CD4-positive, alpha-beta T cell (primary cell): ENCODE measurements at regions not wholly inside any gene's neighbourhood (a gene's known extent, or its start where the extent isn't known, plus 50 kb on each side); places are given as distances from the start of the nearest gene placed in this dataset.

Experiments
- ATAC-seq: fragments of 200-7000 bp; cut with Tn5 transposase; one replicate; pipeline ENCODE4 v1.10.0; 2022; ENCODE audit warnings: mild to moderate bottlenecking; ENCODE audit not compliant: poor library complexity
- CTCF ChIA-PET: fragments of 350-600 bp; sonication (Branson Sonifier 250); formaldehyde crosslinking; loops from one replicate; lab custom pipeline; 2021; ENCODE audit warnings: antibody characterized with exemption, inconsistent platforms; lab: Charles Lee
- POLR2A ChIA-PET: fragments of 350-600 bp; sonication (Branson Sonifier 250); formaldehyde crosslinking; loops from one replicate; lab custom pipeline; 2021; ENCODE audit warnings: antibody characterized with exemption, inconsistent platforms; lab: Charles Lee
- DNase-seq, 14 experiments: peaks; one replicate each; pipeline ENCODE4 v3.0.0-alpha.2; 2013 to 2020; ENCODE audit warnings: mixed read lengths in 2 of 14
- H3K27ac ChIP-seq, 2 donors: one replicate each; pipeline versions ENCODE4 v1.5.1 to v1.7.0; 2013; ENCODE audit warnings: low read length in 2 of 2, low read depth in 1 of 2, mild to moderate bottlenecking in 1 of 2
- H3K27me3 ChIP-seq, 2 experiments: 1 replicate in 1 of 2; 2 replicates in 1 of 2; pipeline versions ENCODE4 v1.6.1 to v1.7.0; 2013; ENCODE audit warnings: low read length in 2 of 2, control low read depth in 1 of 2, mild to moderate bottlenecking in 1 of 2, moderate library complexity in 1 of 2; ENCODE audit not compliant: insufficient read depth in 2 of 2, control insufficient read depth in 1 of 2
- H3K36me3 ChIP-seq: one replicate; pipeline ENCODE4 v1.6.1; 2013; ENCODE audit warnings: low read length, control low read depth; ENCODE audit not compliant: insufficient read depth
- H3K4me1 ChIP-seq: one replicate; pipeline ENCODE4 v1.6.1; 2013; ENCODE audit warnings: low read length, control low read depth; ENCODE audit not compliant: insufficient read depth
- H3K4me3 ChIP-seq: one replicate; pipeline ENCODE4 v1.5.1; 2013; ENCODE audit warnings: mild to moderate bottlenecking, low read length, moderate library complexity
- H3K9me3 ChIP-seq, 2 experiments: 1 replicate in 1 of 2; 2 replicates in 1 of 2; pipeline versions ENCODE4 v1.6.1 to v1.7.0; 2013; ENCODE audit warnings: low read length in 2 of 2, mild to moderate bottlenecking in 2 of 2, control low read depth in 1 of 2, moderate library complexity in 1 of 2; ENCODE audit not compliant: control insufficient read depth in 1 of 2, insufficient read depth in 1 of 2
- H3K27ac Mint-ChIP-seq: one replicate; pipeline ENCODE4 v1.8.0; 2020; ENCODE audit warnings: mixed read lengths
- H3K27me3 Mint-ChIP-seq: one replicate; pipeline ENCODE4 v1.8.0; 2021; ENCODE audit warnings: mixed read lengths
- H3K36me3 Mint-ChIP-seq: one replicate; pipeline ENCODE4 v1.8.0; 2021; ENCODE audit warnings: low read depth, mixed read lengths
- H3K4me1 Mint-ChIP-seq: one replicate; pipeline ENCODE4 v1.8.0; 2021; ENCODE audit warnings: low read depth, mixed read lengths
- H3K4me3 Mint-ChIP-seq: one replicate; pipeline ENCODE4 v1.8.0; 2020; ENCODE audit warnings: mild to moderate bottlenecking, mixed read lengths
- H3K9me3 Mint-ChIP-seq: one replicate; pipeline ENCODE4 v1.8.0; 2020; ENCODE audit warnings: mixed read lengths
- intact Hi-C, 2 experiments: fragments of 100-400 bp; cut with DNase I in 1 of 2; cut with micrococcal nuclease in 1 of 2; formaldehyde crosslinking; loops; one replicate each; pipeline versions ENCODE4 v1.15.1 to v1.9.0; 2023 to 2025; cut with DNase I, micrococcal nuclease
- TF ChIP-seq, protein P1 (sequence below): fragments of 200-600 bp; IDR thresholded peaks from one replicate; pipeline ENCODE4 v1.8.0; 2022; ENCODE audit warnings: antibody characterized with exemption, mild to moderate bottlenecking

DNA sequence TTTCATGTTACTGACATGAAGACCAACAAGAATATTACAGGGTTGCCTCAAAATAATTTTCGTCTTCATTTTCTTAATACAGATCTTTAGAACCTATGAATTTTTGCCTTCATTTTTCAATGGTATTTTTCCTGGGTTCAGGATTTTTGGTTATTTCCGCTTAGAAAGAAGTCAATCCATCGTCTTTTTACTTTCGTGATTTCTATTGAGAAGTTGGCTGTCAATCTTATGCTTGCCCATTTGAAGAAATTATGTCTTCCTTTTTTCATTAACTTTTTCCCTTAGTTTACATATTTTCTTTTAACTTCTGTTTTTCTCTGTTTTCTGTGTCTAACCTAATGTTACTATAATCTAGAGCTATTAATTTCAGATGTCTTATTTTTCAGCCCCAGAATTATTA, 868.9 kb upstream of the SLC10A2 start:
- Mint-ChIP-seq H3K27me3 (no peaks in the 10 kb centered on the region), H3K27ac (no peak overlapping the region), H3K36me3 (no peaks in the 10 kb centered on the region), H3K9me3 (peaks cover 9% of the 10 kb centered on the region), H3K4me3 (no peak overlapping the region), H3K4me1 (no peaks in the 10 kb centered on the region)
- H3K4me3 ChIP-seq: no peak overlapping the region
- POLR2A ChIA-PET: no interaction called here
- CTCF ChIA-PET: no interaction called here
- peaks cover 0 to 3% of the 10 kb centered on the region in 2 experiments for H3K9me3 ChIP-seq
- H3K27me3 ChIP-seq: no peaks in the 10 kb centered on the region
- no peaks in the 10 kb centered on the region for H3K4me1 ChIP-seq
- no peak for DNase-seq
- no peak overlapping the region for H3K27ac ChIP-seq
- no peak for ATAC-seq
- intact Hi-C loops: no loop called here
- H3K36me3 ChIP-seq: no peaks in the 10 kb centered on the region
- TF ChIP-seq, protein P1, sequence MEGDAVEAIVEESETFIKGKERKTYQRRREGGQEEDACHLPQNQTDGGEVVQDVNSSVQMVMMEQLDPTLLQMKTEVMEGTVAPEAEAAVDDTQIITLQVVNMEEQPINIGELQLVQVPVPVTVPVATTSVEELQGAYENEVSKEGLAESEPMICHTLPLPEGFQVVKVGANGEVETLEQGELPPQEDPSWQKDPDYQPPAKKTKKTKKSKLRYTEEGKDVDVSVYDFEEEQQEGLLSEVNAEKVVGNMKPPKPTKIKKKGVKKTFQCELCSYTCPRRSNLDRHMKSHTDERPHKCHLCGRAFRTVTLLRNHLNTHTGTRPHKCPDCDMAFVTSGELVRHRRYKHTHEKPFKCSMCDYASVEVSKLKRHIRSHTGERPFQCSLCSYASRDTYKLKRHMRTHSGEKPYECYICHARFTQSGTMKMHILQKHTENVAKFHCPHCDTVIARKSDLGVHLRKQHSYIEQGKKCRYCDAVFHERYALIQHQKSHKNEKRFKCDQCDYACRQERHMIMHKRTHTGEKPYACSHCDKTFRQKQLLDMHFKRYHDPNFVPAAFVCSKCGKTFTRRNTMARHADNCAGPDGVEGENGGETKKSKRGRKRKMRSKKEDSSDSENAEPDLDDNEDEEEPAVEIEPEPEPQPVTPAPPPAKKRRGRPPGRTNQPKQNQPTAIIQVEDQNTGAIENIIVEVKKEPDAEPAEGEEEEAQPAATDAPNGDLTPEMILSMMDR: no peak

DNA sequence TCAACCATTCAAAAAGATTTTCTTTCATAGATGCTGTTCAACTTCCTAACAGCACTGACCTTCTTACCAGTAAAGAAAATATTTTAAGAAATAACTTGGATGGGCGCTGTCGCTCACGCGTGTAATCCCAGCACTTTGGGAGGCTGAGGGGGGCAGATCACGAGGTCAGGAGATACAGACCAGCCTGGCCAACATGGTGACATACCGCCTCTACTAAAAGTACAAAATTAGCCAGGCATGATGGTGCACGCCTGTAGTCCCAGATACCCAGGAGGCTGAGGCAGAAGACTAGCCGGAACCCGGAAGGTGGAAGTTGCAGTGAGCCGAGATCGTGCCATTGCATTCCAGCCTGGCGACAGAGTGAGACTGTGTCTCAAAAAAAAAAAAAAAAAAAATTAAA, 865.7 kb upstream of the SLC10A2 start:
- no peaks in the 10 kb centered on the region for H3K4me1 Mint-ChIP-seq
- TF ChIP-seq, protein P1: no peak
- CTCF ChIA-PET: no interaction called here
- no peaks in the 10 kb centered on the region for H3K4me1 ChIP-seq
- intact Hi-C loops: no loop called here
- ATAC-seq: no peak
- no peak overlapping the region for H3K27ac Mint-ChIP-seq
- H3K27me3 Mint-ChIP-seq: no peaks in the 10 kb centered on the region
- no peak overlapping the region for H3K4me3 Mint-ChIP-seq
- H3K27me3 ChIP-seq: no peaks in the 10 kb centered on the region
- POLR2A ChIA-PET: no interaction called here
- no peaks in the 10 kb centered on the region for H3K36me3 Mint-ChIP-seq
- no peaks in the 10 kb centered on the region for H3K36me3 ChIP-seq
- DNase-seq: no peak
- peaks cover 3 to 4% of the 10 kb centered on the region in 2 experiments for H3K9me3 ChIP-seq
- H3K9me3 Mint-ChIP-seq: peaks cover 9% of the 10 kb centered on the region
- no peak overlapping the region for H3K4me3 ChIP-seq
- H3K27ac ChIP-seq: no peak overlapping the region

DNA sequence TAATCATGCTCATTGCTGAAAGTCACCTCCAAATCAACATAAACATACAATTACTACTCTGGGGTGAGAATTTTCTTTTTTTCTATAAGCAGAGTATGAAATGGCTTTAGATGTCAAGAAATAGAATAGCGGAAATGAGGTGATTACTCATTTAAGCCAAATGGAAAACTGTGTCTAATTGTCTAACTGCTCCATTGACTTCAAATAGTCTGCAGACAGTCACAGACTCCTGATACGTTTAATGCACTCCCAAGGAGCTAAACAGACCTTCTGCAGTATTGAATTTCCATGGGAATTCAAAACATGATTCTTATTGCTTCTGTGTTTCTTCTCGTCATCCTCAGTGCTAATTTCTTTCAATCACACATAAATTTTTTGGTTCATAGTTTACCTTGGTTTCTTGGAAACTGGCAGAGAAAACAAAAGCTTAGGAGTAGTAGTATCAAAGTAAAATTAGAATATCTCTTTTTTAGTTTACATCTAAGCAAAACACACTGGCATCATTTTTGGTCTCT, 865.2 kb upstream of the SLC10A2 start:
- ATAC-seq (no peak), DNase-seq (no peak)
- ChIA-PET CTCF (no interaction called here), POLR2A (no interaction called here)
- no peak overlapping the region for H3K27ac ChIP-seq
- Mint-ChIP-seq H3K27ac (no peak overlapping the region), H3K4me3 (no peak overlapping the region), H3K27me3 (no peaks in the 10 kb centered on the region), H3K36me3 (no peaks in the 10 kb centered on the region), H3K4me1 (no peaks in the 10 kb centered on the region), H3K9me3 (peaks cover 9% of the 10 kb centered on the region)
- no peak overlapping the region for H3K4me3 ChIP-seq
- TF ChIP-seq, protein P1: no peak
- H3K4me1 ChIP-seq: no peaks in the 10 kb centered on the region
- peaks cover 3 to 4% of the 10 kb centered on the region in 2 experiments for H3K9me3 ChIP-seq
- no peaks in the 10 kb centered on the region for H3K27me3 ChIP-seq
- intact Hi-C loops: no loop called here
- H3K36me3 ChIP-seq: no peaks in the 10 kb centered on the region
